GM10266 (cell line): ENCODE measurements at regions not wholly inside any gene's neighbourhood (a gene's known extent, or its start where the extent isn't known, plus 50 kb on each side); places are given as distances from the start of the nearest gene placed in this dataset.

Source experiments
- DNase-seq: peaks from one replicate; pipeline ENCODE4 v3.0.0; 2012; ENCODE audit errors: extremely low spot score
- CTCF ChIP-seq: IDR thresholded peaks from 2 replicates; pipeline ENCODE4 v1.5.1; 2012; ENCODE audit warnings: mild to moderate bottlenecking, low read depth; ENCODE audit not compliant: control insufficient read depth, insufficient read depth; ENCODE audit errors: missing control alignments

- no peak for DNase-seq
- TF ChIP-seq CTCF: no peak
These were observed 495.6 kb upstream of the NEGR1 start for GRCh38 chr1:72777918-72778317.

GRCh38 chr1:72763481-72763880, 481.1 kb upstream of the NEGR1 start:
- DNase-seq: no peak
- TF ChIP-seq CTCF: no peak

- DNase-seq: no peak
- no peak for TF ChIP-seq CTCF
These were observed 477.1 kb upstream of the NEGR1 start for GRCh38 chr1:72759486-72759885.

- DNase-seq: no peak
- no peak for TF ChIP-seq CTCF
These were observed 475.5 kb upstream of the NEGR1 start for GRCh38 chr1:72757843-72758242.

- no peak for DNase-seq
- no peak for TF ChIP-seq CTCF
These were observed 463.1 kb upstream of the NEGR1 start for GRCh38 chr1:72745413-72745812.

GRCh38 chr1:72734415-72734814, 452.1 kb upstream of the NEGR1 start:
- no peak for TF ChIP-seq CTCF
- no peak for DNase-seq

- no peak for DNase-seq
- TF ChIP-seq CTCF: no peak
These were observed 442.9 kb upstream of the NEGR1 start for GRCh38 chr1:72724951-72725861.
